ENCODE measurements at regions not wholly inside any gene's neighbourhood (a gene's known extent, or its start where the extent isn't known, plus 50 kb on each side); places are given as distances from the start of the nearest gene placed in this dataset.

GRCh38 chr1:61604684-61605083 is 120.3 kb downstream of the TM2D1 start:
- H3K4me3 ChIP-seq (ENCODE audit: insufficient read depth in 1 of 2, low read depth in 1 of 2, low read length in 2 of 2) = no peak overlapping the region
- no peak overlapping the region for H4K8ac ChIP-seq (ENCODE audit: low read length)
- H3K14ac ChIP-seq (ENCODE audit: low read length in 2 of 2) = no peak overlapping the region
- H3K4me1 ChIP-seq (ENCODE audit: control insufficient read depth, insufficient read depth, low read depth, low read length) = peaks cover 1% of the 10 kb centered on the region
- no peak overlapping the region for H2AK5ac ChIP-seq (ENCODE audit: low read length, severe bottlenecking)
- H3K9ac ChIP-seq (ENCODE audit: low read length) = no peak overlapping the region
- H3K36me3 ChIP-seq (ENCODE audit: control insufficient read depth in 1 of 2, insufficient read depth in 2 of 2, low read depth in 1 of 2, low read length in 2 of 2) = no peaks in the 10 kb centered on the region
- no peak overlapping the region for H2BK15ac ChIP-seq (ENCODE audit: low read depth, poor library complexity, severe bottlenecking)
- no CpG with 5 or more reads among the region's 1 CpG for WGBS
- DNase-seq = no peak
- H3K18ac ChIP-seq (ENCODE audit: low read depth in 1 of 2, low read length in 2 of 2) = no peak overlapping the region
- no peak overlapping the region for H2BK12ac ChIP-seq (ENCODE audit: low read length in 2 of 2)
- H4K91ac ChIP-seq (ENCODE audit: low read length) = no peak overlapping the region
- H3K27me3 ChIP-seq (ENCODE audit: control insufficient read depth in 1 of 2, insufficient read depth in 1 of 2, low read length in 2 of 2) = no peaks in the 10 kb centered on the region
- no peak overlapping the region for H2AFZ ChIP-seq (ENCODE audit: low read depth, low read length)
- no peak overlapping the region for H2BK120ac ChIP-seq (ENCODE audit: low read depth, low read length)
- H3K4me2 ChIP-seq (ENCODE audit: low read length, poor library complexity, severe bottlenecking) = no peak overlapping the region
- no peaks in the 10 kb centered on the region for H3K9me3 ChIP-seq (ENCODE audit: control insufficient read depth, low read length)
- no peaks in the 10 kb centered on the region for H3K79me1 ChIP-seq (replicated peaks; ENCODE audit: low read length, poor library complexity, severe bottlenecking)
- H3K27ac ChIP-seq (ENCODE audit: low read length, poor library complexity, severe bottlenecking) = no peak overlapping the region
- H3K23ac ChIP-seq (ENCODE audit: low read length in 2 of 2) = no peak overlapping the region
- no peak overlapping the region for H2BK5ac ChIP-seq (ENCODE audit: low read depth, low read length, poor library complexity, severe bottlenecking)
- H3K4ac ChIP-seq (ENCODE audit: low read depth in 1 of 2, low read length in 2 of 2) = no peak overlapping the region

- no peaks in the 10 kb centered on the region for H3K27me3 ChIP-seq (ENCODE audit: control insufficient read depth in 1 of 2, insufficient read depth in 1 of 2, low read length in 2 of 2)
- H2BK5ac ChIP-seq (ENCODE audit: low read depth, low read length, poor library complexity, severe bottlenecking) = no peak overlapping the region
- no peak for DNase-seq
- H2AK5ac ChIP-seq (ENCODE audit: low read length, severe bottlenecking) = no peak overlapping the region
- H2BK12ac ChIP-seq (ENCODE audit: low read length in 2 of 2) = no peak overlapping the region
- H3K4ac ChIP-seq (ENCODE audit: low read depth in 1 of 2, low read length in 2 of 2) = no peak overlapping the region
- H3K14ac ChIP-seq (ENCODE audit: low read length in 2 of 2) = no peak overlapping the region
- H3K9me3 ChIP-seq (ENCODE audit: control insufficient read depth, low read length) = no peaks in the 10 kb centered on the region
- no peak overlapping the region for H3K4me2 ChIP-seq (ENCODE audit: low read length, poor library complexity, severe bottlenecking)
- no peak overlapping the region for H3K4me3 ChIP-seq (ENCODE audit: insufficient read depth in 1 of 2, low read depth in 1 of 2, low read length in 2 of 2)
- H4K91ac ChIP-seq (ENCODE audit: low read length) = no peak overlapping the region
- H3K4me1 ChIP-seq (ENCODE audit: control insufficient read depth, insufficient read depth, low read depth, low read length) = peaks cover 1% of the 10 kb centered on the region
- no peak overlapping the region for H4K8ac ChIP-seq (ENCODE audit: low read length)
- no peak overlapping the region for H3K27ac ChIP-seq (ENCODE audit: low read length, poor library complexity, severe bottlenecking)
- no peaks in the 10 kb centered on the region for H3K79me1 ChIP-seq (replicated peaks; ENCODE audit: low read length, poor library complexity, severe bottlenecking)
- no peak overlapping the region for H3K9ac ChIP-seq (ENCODE audit: low read length)
- H3K18ac ChIP-seq (ENCODE audit: low read depth in 1 of 2, low read length in 2 of 2) = no peak overlapping the region
- H2AFZ ChIP-seq (ENCODE audit: low read depth, low read length) = peak overlapping the region; percentile 14
- WGBS = 78% methylated on average over 1 of the region's 4 CpGs
- H3K23ac ChIP-seq (ENCODE audit: low read length in 2 of 2) = no peak overlapping the region
- H2BK120ac ChIP-seq (ENCODE audit: low read depth, low read length) = no peak overlapping the region
- no peaks in the 10 kb centered on the region for H3K36me3 ChIP-seq (ENCODE audit: control insufficient read depth in 1 of 2, insufficient read depth in 2 of 2, low read depth in 1 of 2, low read length in 2 of 2)
- no peak overlapping the region for H2BK15ac ChIP-seq (ENCODE audit: low read depth, poor library complexity, severe bottlenecking)
These were observed 120.7 kb downstream of the TM2D1 start for GRCh38 chr1:61604261-61604660.

GRCh38 chr1:61602663-61603062 is 122.3 kb downstream of the TM2D1 start:
- Histone ChIP-seq H3K79me1 (replicated peaks; ENCODE audit: low read length, poor library complexity, severe bottlenecking) (no peaks in the 10 kb centered on the region), H3K27ac (ENCODE audit: low read length, poor library complexity, severe bottlenecking) (no peak overlapping the region)
- WGBS = 100% methylated on average over 2 of the region's 3 CpGs

GRCh38 chr1:61597601-61598000 is 127.3 kb downstream of the TM2D1 start:
- no peak overlapping the region for H3K9ac ChIP-seq (ENCODE audit: low read length)
- H3K9me3 ChIP-seq (ENCODE audit: control insufficient read depth, low read length) = peaks cover 4% of the 10 kb centered on the region
- no peaks in the 10 kb centered on the region for H3K79me1 ChIP-seq (replicated peaks; ENCODE audit: low read length, poor library complexity, severe bottlenecking)
- no peak overlapping the region for H2BK5ac ChIP-seq (ENCODE audit: low read depth, low read length, poor library complexity, severe bottlenecking)
- H3K4ac ChIP-seq (ENCODE audit: low read depth in 1 of 2, low read length in 2 of 2) = no peak overlapping the region
- no peaks in the 10 kb centered on the region for H3K36me3 ChIP-seq (ENCODE audit: control insufficient read depth in 1 of 2, insufficient read depth in 2 of 2, low read depth in 1 of 2, low read length in 2 of 2)
- no peak overlapping the region for H2BK120ac ChIP-seq (ENCODE audit: low read depth, low read length)
- no peak for DNase-seq
- no peak overlapping the region for H4K8ac ChIP-seq (ENCODE audit: low read length)
- H3K18ac ChIP-seq (ENCODE audit: low read depth in 1 of 2, low read length in 2 of 2) = no peak overlapping the region
- H2BK15ac ChIP-seq (ENCODE audit: low read depth, poor library complexity, severe bottlenecking) = no peak overlapping the region
- no peaks in the 10 kb centered on the region for H3K4me1 ChIP-seq (ENCODE audit: control insufficient read depth, insufficient read depth, low read depth, low read length)
- no peak overlapping the region for H2BK12ac ChIP-seq (ENCODE audit: low read length in 2 of 2)
- H2AK5ac ChIP-seq (ENCODE audit: low read length, severe bottlenecking) = no peak overlapping the region
- WGBS = 88% methylated on average over 1 of the region's 2 CpGs
- no peak overlapping the region for H3K4me2 ChIP-seq (ENCODE audit: low read length, poor library complexity, severe bottlenecking)
- H3K27me3 ChIP-seq (ENCODE audit: control insufficient read depth in 1 of 2, insufficient read depth in 1 of 2, low read length in 2 of 2) = no peaks in the 10 kb centered on the region
- no peak overlapping the region for H3K4me3 ChIP-seq (ENCODE audit: insufficient read depth in 1 of 2, low read depth in 1 of 2, low read length in 2 of 2)
- H3K14ac ChIP-seq (ENCODE audit: low read length in 2 of 2) = no peak overlapping the region
- no peak overlapping the region for H2AFZ ChIP-seq (ENCODE audit: low read depth, low read length)
- no peak overlapping the region for H3K23ac ChIP-seq (ENCODE audit: low read length in 2 of 2)
- no peak overlapping the region for H4K91ac ChIP-seq (ENCODE audit: low read length)
- H3K27ac ChIP-seq (ENCODE audit: low read length, poor library complexity, severe bottlenecking) = no peak overlapping the region

More at GRCh38 chr1:61602663-61603062, 122.3 kb downstream of the TM2D1 start:
- Histone ChIP-seq H3K9ac (ENCODE audit: low read length) (no peak overlapping the region), H3K4ac (ENCODE audit: low read depth in 1 of 2, low read length in 2 of 2) (no peak overlapping the region), H3K4me1 (ENCODE audit: control insufficient read depth, insufficient read depth, low read depth, low read length) (peaks cover 1% of the 10 kb centered on the region), H3K4me2 (ENCODE audit: low read length, poor library complexity, severe bottlenecking) (no peak overlapping the region), H2AK5ac (ENCODE audit: low read length, severe bottlenecking) (no peak overlapping the region), H3K27me3 (ENCODE audit: control insufficient read depth in 1 of 2, insufficient read depth in 1 of 2, low read length in 2 of 2) (no peaks in the 10 kb centered on the region), H4K91ac (ENCODE audit: low read length) (no peak overlapping the region), H3K36me3 (ENCODE audit: control insufficient read depth in 1 of 2, insufficient read depth in 2 of 2, low read depth in 1 of 2, low read length in 2 of 2) (no peaks in the 10 kb centered on the region), H2BK5ac (ENCODE audit: low read depth, low read length, poor library complexity, severe bottlenecking) (no peak overlapping the region), H3K23ac (ENCODE audit: low read length in 2 of 2) (no peak overlapping the region), H3K18ac (ENCODE audit: low read depth in 1 of 2, low read length in 2 of 2) (no peak overlapping the region), H4K8ac (ENCODE audit: low read length) (no peak overlapping the region), H3K14ac (ENCODE audit: low read length in 2 of 2) (no peak overlapping the region), H2BK15ac (ENCODE audit: low read depth, poor library complexity, severe bottlenecking) (no peak overlapping the region), H3K9me3 (ENCODE audit: control insufficient read depth, low read length) (no peaks in the 10 kb centered on the region), H2BK120ac (ENCODE audit: low read depth, low read length) (no peak overlapping the region), H2AFZ (ENCODE audit: low read depth, low read length) (no peak overlapping the region), H2BK12ac (ENCODE audit: low read length in 2 of 2) (no peak overlapping the region), H3K4me3 (ENCODE audit: insufficient read depth in 1 of 2, low read depth in 1 of 2, low read length in 2 of 2) (no peak overlapping the region)
- DNase-seq = no peak
